ENCODE measurements at regions not wholly inside any gene's neighbourhood (a gene's known extent, or its start where the extent isn't known, plus 50 kb on each side); places are given as distances from the start of the nearest gene placed in this dataset.
A peak's percentile ranks its signal among the peaks of the same experiment; 100 is the strongest.
"Not testable (repeated sequence)": the region's sequence is repeated elsewhere in the genome, so short reads cannot be mapped to it uniquely, and the experiment has no call there.

DNA sequence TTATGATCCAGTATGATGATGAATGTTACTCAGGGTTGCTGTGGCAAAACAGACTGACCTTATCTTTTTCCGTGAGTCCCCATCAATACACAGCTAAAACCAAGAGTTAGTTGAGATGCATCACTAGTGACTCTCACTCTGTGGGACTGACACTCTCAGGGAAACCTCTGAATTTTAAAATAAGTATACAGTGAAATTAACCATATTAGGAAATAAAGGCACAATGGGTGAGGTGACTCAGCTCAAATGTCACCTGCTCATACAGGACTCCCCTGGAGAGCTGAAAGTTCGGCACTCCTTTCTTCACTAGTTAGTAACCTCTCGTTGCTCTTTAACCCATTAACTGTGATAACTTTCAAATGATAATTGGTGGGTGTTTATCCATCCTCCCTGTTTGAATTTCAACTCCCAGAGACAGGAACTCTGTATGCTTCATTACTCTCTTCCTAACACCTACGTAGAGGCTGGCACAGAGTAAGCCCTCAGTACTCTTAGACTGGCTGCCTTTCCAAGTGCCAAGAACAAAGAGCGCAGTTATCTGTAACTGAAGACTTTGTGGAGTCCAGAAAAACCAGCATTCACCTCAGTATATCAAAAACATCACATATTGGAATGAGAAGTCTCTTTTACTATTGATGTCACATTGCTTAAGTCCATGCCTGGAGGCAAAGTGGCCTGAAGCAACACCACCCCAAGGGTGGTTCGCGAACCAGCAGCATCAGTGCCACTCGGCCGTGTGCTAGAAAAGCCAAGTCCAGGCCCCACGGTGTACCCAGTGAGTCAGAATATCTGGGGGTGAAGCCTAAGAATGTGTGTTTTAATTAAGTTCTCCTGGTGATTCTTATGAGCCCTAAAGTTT is 91.1 kb downstream of the NIBAN1 start:
- peak; percentile 76 for DNase-seq

DNA sequence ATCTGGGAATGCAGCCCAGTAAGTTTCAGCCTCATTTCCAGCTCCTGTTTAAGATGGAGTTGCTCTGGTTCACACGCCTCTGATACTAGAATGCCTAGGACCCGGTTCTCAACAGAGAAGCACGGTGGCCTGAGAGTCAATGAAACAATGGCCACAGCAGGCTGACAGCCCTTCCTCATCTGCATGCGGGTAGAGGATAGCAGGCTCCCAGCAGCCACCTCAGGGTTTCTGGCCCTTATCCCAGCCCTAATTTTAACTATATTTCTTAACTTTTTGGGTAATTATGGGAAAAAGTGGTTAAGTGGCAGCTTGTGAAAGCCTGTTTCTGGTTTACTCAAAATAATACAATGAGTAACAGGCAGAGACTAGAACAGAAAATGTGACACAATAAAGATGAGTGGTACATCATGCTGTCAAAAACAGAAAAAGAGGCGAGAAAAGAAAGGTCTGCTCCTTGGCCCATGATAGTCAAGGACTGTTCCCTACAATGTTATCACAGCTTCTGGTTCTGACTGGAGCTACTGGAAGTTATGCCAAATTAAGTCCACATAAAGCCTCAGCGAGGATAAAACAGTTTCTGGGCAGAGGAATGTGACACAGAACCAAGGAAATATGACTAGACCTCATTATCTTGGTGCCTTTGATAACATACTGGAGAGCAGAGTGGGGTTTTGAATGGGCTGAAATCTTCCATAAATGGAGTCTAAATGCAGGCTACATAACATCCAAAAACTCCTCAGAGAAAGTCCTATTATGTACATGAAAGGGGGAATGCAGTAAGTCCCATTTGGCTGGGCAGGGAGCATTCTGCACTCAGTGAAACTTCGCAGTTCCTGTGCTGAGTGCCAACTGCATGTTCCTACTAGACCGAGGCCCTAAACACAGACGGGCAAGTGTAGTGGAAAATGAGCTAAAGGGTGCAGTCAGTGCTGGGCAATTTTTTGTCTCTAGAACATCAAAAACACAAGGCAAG is 92.1 kb downstream of the NIBAN1 start:
- DNase-seq: peak; percentile 86

DNA sequence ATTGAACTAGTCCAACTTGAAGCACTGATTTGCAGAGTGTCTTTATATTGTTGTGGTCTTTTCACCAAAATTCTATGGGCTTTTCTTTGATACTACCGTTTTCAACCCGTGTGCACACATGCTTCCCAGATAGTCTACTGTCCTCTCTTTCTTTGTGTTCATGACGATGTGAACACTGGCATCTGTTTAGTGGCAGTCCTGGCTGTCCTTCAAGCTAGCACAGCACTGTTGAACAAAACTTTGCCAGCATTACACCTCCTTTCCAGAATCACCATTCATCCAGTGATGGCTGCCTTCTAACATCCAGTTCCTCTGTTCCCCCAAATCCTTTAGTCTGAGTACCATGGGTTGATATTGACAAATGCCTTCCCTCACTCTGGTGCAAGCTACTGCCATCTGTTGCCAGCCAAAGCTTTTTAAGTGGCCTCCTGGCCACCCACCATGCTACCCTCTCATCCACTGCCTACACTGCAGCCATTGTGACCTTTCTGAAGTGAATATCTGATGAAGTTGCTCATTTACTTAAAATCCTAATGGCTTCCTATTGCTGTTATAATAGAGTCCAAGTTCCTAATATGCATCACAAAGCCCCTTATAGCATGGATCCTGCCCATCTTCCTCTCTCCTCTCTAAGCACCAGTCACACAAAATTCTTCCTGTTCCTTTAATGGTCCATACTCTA is 94.3 kb downstream of the NIBAN1 start:
- DNase-seq: no peak

DNA sequence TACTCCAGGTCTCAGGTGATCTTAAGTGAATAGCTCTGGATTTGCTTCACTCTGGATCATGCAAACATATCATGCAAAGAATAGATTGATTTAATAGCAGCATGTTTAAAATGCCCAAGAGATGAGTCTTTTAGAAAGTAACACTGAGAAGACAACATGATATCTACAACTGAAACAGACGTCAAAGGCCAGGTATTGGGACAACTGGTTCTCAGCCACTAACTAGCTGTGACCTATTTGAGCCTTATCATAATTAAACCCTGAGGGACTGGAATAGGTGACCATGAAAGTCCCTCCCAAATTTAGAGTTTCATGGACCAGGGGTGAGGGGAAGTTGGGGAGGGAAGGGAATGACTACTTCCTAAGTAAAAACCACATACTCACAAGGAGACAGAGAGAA is 95.7 kb downstream of the NIBAN1 start:
- no peak for DNase-seq

DNA sequence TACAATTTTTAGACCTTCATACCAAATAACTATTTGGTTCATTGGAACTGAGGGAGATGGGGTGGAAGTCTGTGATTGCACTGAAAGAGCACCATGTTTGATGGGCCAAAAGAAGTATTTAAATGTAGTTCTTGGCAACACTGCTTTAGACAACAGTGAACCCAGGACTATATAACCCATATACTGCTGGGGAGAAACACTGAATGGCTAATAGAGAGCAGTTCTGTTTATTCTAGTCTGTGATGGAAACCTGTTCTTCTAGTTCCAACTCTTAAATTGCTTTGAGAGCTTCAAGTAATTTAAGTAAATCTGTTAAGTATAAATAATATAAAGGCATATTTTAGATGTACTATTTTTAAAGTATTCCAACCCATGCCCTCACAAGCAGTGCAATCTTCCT is 96.3 kb downstream of the NIBAN1 start:
- no peak for DNase-seq

DNA sequence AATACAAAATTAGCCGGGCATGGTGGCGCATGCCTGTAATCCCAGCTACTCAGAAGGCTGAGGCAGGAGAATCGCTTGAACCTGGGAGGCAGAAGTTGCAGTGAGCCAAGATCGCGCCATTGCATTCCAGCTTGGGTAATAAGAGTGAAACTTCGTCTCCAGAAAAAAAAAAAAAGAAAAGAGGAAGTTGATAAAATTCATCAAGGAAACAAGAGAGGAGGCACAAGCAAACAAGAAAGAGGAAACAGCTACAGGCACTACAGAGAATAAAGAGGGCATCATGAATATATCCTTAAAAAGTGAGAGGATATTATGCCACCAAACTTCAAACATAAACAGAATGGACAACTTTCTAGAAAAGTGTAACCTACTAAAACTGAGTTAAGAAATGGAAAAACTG is 98.3 kb downstream of the NIBAN1 start:
- DNase-seq: not testable (repeated sequence)

DNA sequence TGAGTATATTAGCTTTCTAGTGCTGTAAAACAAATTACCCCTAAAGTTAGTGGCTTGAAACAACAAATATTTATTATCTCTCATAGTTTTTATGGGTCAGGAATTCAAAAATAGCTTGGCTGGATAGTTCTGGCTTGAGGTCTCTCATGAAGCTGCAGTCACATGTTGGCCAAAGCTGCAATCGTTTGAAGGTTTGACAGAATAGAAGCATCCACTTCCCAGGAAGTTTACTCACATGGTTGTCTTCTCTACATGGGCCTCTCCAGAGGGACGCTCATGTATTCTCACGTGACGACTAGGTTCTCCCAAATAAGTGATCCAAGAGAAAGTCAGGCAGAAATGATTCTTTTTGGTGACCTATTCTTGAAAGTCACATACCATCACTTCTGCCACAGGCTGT is 99.1 kb downstream of the NIBAN1 start:
- no peak for DNase-seq

DNA sequence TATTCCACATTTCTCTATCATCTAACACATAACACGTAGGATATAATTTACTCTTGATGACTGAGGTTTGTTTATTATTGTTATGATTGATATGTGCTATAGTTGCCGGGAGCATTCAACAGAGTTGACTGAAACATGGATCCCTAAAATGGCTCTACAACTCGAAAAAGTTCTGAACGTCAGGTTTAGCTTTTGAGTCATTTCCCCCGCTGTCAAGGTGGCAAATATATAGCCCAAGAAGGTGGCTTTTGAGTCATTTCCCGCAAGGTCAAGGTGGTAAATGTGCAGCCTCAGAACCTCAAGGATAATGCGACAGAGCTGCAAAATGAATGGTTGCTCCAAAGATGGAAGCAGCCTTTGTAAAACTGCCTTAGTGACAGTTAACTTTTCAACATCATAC is 104.0 kb downstream of the NIBAN1 start:
- peak; percentile 94 for DNase-seq

DNA sequence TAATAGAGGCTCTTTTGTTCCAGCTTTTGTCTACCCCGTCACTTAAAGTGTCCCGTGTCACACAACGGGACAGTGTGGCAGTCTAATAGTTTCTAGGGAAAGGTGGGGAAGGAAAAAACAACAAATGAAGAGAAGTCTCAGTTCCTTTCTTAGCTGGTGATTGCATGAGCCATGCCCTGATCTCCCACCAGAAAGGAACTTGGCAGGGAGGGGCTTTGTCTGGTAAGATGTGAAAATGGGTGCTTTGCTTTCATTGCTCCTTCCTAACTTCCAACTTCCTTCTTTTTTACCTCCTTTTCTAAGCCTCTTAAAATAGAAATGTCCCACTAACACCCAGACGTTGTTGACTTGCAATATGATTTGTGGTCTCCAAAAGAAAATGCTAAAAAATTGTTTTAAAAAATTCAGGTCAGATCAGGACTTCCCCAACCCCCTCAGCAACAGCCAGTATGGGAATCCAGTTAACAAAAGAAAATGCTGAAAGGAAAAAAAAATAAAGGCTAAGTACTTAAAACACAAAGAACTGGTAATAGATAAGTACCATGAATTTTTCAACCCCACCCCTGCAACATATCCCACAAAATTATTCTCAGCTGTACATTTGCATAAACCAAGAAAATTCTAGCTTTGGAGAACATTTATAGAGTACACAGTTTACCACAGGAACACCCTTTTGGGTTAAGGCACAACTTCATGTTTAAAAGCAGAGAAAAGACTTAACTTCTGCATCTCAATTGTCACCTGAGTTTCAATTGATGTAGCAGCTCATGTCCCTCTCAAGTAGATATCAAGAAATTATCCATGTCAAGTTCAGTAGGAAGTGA is 106.2 kb downstream of the NIBAN1 start:
- DNase-seq: no peak

DNA sequence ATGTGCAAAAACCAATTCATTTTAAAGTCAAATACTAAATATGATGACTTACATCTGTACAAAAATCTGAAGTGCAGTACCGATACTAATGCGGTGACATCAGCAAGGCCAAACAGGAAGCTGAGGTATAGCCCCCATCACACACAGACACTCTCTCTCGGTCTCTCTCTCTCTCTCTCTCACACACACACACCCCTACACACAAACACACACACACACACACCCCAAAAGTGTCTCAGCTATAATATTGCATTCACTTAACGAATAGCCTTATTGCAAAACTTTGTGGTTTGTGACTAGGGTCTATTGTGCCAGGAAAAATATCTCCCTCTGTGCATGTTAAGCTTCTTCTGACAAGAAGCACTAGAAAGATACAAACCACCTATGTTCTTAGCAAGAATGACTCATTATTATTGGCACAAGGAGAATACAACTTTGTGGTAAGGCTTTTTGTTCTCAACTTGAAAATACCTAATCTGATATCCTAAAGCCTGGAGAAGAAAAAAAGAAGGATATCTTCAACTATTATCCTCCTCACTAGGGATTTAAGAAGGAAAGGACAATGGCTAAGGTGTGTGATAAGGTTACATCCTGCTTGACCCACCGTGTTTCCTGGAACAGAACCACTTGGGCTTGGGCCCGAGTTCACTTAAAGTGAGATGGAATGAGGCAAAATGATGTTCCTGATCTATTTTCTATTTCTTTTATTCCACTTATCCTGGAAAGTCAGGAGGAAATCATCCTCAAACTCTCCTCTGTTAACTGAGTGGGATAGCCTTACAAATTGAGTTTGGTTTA is 107.1 kb downstream of the NIBAN1 start:
- peak; percentile 92 for DNase-seq

DNA sequence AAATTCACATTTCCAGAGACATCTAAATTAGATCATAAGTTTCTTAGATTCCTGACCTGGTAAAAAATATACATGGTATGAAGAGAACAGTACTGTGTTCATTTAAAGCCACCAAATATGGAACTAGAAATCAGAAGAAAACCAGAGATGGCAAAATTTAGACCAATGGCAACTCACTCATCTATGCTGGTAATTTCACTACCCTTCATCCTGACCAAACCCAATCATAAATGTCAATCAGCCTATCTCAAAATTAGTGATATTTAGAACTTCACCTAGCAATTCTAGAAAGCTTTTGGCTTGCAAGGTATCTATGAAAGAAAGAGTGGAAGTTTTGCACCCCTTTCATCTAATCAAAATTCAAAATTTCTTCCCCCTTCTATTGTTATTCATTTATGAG is 107.7 kb downstream of the NIBAN1 start:
- no peak for DNase-seq

DNA sequence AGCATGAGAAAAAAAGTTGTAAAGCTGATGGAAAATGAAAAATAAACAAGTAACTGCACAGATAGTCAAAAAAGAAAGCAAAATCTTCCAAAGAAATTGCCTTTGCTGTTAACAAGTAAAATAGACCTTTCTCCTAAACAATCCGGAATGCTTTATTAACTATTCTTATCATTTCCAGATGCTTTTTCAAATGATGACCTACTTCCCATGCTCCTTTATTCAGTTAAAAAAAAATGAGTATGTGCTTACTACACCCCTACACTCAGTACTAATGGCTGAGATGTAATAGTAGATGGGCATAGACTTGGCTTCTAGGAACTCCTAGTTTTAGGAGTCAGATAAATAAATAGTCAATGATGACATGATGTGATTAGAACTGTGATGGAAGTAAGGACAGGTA is 108.5 kb downstream of the NIBAN1 start:
- DNase-seq: no peak

DNA sequence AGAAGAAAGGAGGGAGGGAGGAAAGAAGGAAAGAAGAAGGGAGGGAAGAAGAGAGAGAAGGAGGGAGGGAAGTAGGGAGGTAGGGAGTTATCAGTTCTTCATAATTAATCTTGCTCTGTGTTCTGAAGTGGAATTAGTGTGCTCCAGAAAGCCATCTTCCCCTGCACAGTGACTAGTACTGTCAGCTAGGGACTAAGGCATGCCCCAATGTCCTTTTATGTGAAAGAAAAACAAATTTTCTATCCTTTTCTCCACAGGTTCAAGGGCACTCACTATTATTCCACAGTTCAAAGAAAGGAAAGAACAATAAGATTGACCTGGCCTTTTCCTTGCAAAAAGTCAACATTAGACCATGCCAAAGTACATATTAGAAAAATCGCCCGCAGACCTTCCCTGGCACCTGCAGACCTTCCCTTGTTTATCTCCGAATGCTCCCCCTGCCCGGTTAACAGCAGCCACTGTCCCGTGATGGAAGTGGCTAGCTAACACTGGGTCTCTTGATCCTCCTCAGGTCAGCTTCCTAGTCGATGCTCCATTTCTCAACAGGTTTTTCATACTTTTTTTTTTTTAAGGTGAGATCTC is 107.2 kb upstream of the EDEM3 start:
- no peak for DNase-seq

DNA sequence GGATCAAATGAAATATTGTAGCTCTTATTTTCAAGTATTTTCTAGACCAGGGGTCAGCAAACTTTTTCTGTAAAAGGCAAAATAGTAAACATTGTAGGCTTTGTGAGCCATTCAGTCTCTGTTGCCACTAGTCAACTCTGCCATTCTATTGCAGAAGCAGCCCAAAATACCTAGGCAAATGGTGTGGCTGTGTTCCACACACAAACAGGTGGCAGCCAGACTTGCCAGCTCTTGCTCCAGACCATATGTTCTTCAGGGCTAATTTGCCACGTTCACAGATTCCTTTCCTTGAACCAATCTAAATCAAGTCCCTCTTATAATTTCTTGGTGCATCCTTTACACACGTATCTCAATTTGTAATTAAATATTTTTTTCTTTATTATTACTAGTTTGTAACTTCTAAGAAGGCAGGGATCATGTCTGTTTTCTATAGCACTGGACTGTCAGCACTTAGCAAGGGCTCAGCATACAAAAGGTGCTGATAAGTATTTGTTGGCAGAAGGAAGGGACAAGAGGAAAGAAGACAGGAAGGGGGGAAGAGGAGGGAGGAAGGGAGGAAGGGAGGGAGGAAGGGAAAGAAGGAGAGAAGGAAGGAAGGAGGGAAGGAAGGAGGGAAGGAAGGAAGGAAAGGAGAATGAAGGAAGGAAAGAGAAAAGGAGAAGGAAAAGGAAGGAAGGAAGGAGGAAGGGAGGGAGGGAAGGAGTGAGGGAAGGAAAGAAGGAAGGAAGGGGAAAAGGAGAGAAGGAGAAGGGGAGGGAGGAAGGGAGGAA is 106.5 kb upstream of the EDEM3 start:
- no peak for DNase-seq

DNA sequence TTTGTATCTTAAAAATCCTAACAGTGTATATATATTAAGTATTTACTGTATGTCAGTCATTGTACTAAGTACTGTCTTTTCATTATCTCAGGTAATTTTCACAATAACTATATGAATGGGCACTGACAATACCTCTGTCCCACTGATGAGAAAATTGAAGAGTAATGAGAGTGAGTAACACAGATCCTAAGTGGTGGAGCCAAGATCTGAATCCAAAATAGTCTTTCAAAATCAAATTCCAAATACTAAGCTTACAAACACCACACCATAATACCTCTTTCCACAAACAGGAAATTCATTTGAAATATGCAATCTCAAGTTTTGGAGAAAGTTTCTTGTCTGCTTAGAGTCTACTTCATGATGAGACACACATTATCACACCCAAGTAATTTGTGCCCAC is 105.9 kb upstream of the EDEM3 start:
- DNase-seq: no peak

DNA sequence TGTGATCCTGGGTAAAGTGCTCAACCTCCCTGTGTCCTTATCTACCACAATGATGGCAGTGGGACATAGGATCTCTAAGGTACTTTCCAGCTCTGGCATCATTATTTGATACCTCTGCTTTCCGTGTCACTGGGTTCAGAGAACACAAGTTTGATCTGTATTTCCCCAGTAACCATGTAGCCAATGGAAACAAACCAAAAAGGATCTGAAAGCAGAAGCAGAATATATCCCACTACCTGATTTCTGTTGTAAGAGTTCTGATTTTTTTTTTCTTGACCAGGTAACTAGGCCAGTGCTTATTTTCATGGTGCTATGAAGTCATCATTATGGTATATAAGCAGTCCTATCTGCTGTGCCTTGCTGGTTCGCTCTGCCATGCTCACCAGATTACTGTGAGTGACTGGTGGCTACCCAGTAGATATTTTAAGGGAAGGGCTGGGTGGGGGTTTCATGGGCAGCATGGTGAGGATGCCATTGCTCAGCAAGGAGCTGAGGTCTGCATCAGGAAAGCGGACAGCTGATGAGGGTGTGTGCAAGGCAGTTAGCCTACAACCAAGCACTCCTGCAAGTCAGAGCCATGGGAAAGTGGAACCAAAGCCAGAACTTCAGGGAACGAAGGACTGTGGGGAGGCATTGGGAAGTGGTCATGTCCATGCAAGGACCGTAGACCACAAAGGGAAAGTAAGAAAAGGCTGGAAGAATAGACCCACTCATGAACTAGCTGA is 104.9 kb upstream of the EDEM3 start:
- no peak for DNase-seq

DNA sequence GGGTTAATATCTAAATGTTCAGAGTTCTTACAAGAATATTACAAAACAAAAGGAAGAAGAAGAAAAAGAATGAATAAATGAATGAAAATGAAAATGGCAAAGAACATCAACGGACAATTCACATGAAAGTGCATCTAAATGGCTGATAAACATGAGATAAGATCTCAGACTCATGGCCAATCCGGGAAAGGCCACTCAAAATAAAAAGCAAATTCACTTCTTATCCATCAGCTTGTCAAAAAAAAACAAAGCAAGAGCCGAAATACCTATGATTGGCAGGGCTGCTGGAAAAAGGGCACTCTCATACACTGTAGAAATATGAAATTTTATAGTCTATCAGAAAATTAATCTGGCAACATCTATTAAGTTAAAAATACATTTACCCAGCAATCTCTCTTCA is 103.6 kb upstream of the EDEM3 start:
- no peak for DNase-seq

DNA sequence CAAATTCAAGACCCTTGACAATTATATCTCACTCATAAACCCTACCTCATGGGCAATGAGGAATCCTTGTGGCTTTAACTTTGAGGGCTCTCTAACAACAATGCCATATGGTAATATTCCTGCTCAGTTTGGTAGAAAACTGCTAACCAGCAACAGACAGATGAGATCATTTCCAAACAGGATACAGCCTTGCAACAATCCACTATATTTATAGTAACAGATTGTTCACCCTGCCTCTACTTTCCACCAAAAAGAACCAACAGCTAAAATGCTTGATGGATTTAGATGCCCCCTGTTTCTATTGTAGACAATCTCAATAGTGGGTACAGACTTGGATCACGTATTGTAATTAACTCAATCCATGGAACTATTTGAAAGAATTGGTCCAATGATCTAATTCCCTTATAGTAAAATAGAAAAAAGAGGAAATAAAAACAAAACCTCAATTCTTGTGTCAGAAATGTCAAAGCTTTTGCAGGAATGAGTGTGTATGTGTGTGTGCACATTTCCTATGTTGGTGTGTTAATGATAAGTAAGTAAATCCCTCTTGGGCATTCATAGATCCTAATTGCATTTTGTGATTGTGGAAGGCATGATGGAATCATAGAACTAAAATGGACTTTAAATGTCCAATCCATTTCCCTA is 100.0 kb upstream of the EDEM3 start:
- no peak for DNase-seq

DNA sequence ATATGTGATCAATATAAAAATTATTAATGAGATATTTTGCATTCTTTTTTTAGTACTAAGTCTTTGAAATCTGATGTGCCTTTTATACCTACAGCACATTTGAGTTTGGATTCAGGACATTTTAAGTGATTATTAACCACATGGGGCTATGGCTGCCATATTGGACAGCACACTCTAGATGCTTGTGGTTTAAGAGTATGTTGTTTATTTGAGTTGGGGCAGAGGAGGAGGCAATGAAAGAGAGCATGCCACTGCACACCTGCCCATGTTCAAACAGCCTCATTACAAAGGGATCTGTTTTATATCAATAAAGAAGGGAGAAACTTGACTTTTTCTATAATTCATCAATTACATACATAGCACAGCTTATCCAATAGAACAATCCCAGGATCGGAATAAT is 99.4 kb upstream of the EDEM3 start:
- no peak for DNase-seq
